Neural progenitor cell (in vitro differentiated cells): ENCODE measurements at regions not wholly inside any gene's neighbourhood (a gene's known extent, or its start where the extent isn't known, plus 50 kb on each side); places are given as distances from the start of the nearest gene placed in this dataset.

ENCODE experiments used
- EZH2 ChIP-seq: fragments of 200-600 bp; sonication (generic); IDR thresholded peaks from 2 replicates; pipeline ENCODE4 v1.6.1; 2017; ENCODE audit warnings: antibody characterized with exemption, mild to moderate bottlenecking, moderate library complexity
- TF ChIP-seq, protein P1 (sequence below): fragments of 200-600 bp; sonication (generic); IDR thresholded peaks from 2 replicates; pipeline ENCODE4 v1.5.1; 2017; ENCODE audit warnings: antibody characterized with exemption, mild to moderate bottlenecking

DNA sequence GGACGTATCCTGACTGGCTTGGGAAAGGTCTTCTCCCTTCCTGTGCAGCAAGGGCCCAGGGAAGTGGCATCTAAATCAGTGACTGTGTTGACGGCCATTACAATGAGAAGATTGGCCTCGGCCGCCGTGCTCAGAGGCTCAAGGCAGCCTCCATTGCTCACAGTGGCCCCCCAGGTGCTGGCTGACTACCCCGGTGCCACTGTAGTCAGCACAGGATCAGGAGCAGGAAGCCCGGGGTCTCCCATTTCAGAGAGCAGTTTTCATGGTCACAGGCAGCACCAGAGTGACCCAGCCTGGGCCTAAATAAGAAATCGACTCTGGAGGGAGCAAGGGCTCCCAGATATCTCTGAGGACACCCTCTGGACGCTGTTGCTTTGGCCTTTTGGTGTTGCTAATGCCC, 219.4 kb upstream of the ARL4C start:
- no peak for TF ChIP-seq EZH2
- TF ChIP-seq, protein P1, sequence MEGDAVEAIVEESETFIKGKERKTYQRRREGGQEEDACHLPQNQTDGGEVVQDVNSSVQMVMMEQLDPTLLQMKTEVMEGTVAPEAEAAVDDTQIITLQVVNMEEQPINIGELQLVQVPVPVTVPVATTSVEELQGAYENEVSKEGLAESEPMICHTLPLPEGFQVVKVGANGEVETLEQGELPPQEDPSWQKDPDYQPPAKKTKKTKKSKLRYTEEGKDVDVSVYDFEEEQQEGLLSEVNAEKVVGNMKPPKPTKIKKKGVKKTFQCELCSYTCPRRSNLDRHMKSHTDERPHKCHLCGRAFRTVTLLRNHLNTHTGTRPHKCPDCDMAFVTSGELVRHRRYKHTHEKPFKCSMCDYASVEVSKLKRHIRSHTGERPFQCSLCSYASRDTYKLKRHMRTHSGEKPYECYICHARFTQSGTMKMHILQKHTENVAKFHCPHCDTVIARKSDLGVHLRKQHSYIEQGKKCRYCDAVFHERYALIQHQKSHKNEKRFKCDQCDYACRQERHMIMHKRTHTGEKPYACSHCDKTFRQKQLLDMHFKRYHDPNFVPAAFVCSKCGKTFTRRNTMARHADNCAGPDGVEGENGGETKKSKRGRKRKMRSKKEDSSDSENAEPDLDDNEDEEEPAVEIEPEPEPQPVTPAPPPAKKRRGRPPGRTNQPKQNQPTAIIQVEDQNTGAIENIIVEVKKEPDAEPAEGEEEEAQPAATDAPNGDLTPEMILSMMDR = no peak
